HepG2 (cell line): ENCODE measurements at regions not wholly inside any gene's neighbourhood (a gene's known extent, or its start where the extent isn't known, plus 50 kb on each side); places are given as distances from the start of the nearest gene placed in this dataset.
A peak's percentile ranks its signal among the peaks of the same experiment; 100 is the strongest.

Source experiments
- ARNTL ChIP-seq: sonication (generic); formaldehyde crosslinking; IDR thresholded peaks from 2 replicates; pipeline ENCODE4 v1.4.0; 2020; ENCODE audit warnings: mild to moderate bottlenecking, missing genetic modification reagents
- CBFB ChIP-seq: sonication (generic); formaldehyde crosslinking; IDR thresholded peaks from 2 replicates; pipeline ENCODE4 v1.4.0; 2020; ENCODE audit warnings: missing genetic modification reagents
- CREB3 ChIP-seq: sonication (generic); formaldehyde crosslinking; IDR thresholded peaks from 2 replicates; pipeline ENCODE4 v1.5.0; 2020; ENCODE audit warnings: missing genetic modification reagents
- FOSL2 ChIP-seq: sonication (generic); formaldehyde crosslinking; IDR thresholded peaks from 2 replicates; pipeline ENCODE4 v1.4.0; 2020; ENCODE audit warnings: missing genetic modification reagents
- HNRNPLL ChIP-seq: fragments of 200-400 bp; formaldehyde crosslinking; IDR thresholded peaks from 2 replicates; pipeline ENCODE4 v1.6.1; 2017; ENCODE audit warnings: mild to moderate bottlenecking, low read depth, low read length; ENCODE audit not compliant: poor library complexity, severe bottlenecking
- HOXD1 ChIP-seq: sonication (generic); formaldehyde crosslinking; IDR thresholded peaks from 2 replicates; pipeline ENCODE4 v1.5.0; 2020; ENCODE audit warnings: missing genetic modification reagents
- IRF9 ChIP-seq: sonication (generic); formaldehyde crosslinking; IDR thresholded peaks from 2 replicates; pipeline ENCODE4 v1.8.0; 2022; ENCODE audit warnings: missing genetic modification reagents, mild to moderate bottlenecking, borderline replicate concordance
- NFIB ChIP-seq: sonication (generic); formaldehyde crosslinking; IDR thresholded peaks from 2 replicates; pipeline ENCODE4 v1.9.0; 2021; ENCODE audit warnings: missing genetic modification reagents, mild to moderate bottlenecking, borderline replicate concordance
- NONO ChIP-seq, 2 experiments: fragments of 450-650 bp in 1 of 2; sonication (generic) in 1 of 2; formaldehyde crosslinking in 1 of 2; IDR thresholded peaks in 1 of 2; conservative IDR thresholded peaks in 1 of 2; 2 replicates each; pipeline versions ENCODE4 v1.6.1 to v1.8.0; 2017 to 2022; ENCODE audit warnings: mild to moderate bottlenecking in 1 of 2, missing genetic modification reagents in 1 of 2, moderate library complexity in 1 of 2
- PRPF4 ChIP-seq: fragments of 200-400 bp; formaldehyde crosslinking; IDR thresholded peaks from 2 replicates; pipeline ENCODE4 v1.6.1; 2016; ENCODE audit warnings: low read length, low read depth; ENCODE audit not compliant: poor library complexity, severe bottlenecking
- RARG ChIP-seq: sonication (generic); formaldehyde crosslinking; IDR thresholded peaks from 2 replicates; pipeline ENCODE4 v1.4.0; 2020; ENCODE audit warnings: low read depth, mild to moderate bottlenecking, missing genetic modification reagents
- SAP130 ChIP-seq: IDR thresholded peaks from 2 replicates; pipeline ENCODE4 v1.6.1; 2016; ENCODE audit warnings: low read depth
- SUZ12 ChIP-seq: fragments of 150-350 bp; IDR thresholded peaks from 2 replicates; pipeline ENCODE4 v1.6.1; 2014; ENCODE audit warnings: low read depth, low read length
- TAF15 ChIP-seq: fragments of 200-400 bp; formaldehyde crosslinking; IDR thresholded peaks from one replicate; pipeline ENCODE4 v1.6.1; 2018; ENCODE audit warnings: mild to moderate bottlenecking, low read depth, low read length; ENCODE audit not compliant: poor library complexity, severe bottlenecking
- TCF7L2 ChIP-seq: IDR thresholded peaks from 2 replicates; pipeline ENCODE4 v1.6.1; 2011; ENCODE audit warnings: mild to moderate bottlenecking, low read depth, low read length, moderate library complexity
- TEAD3 ChIP-seq: optimal IDR thresholded peaks from 2 replicates; pipeline ENCODE3; 2016; ENCODE audit warnings: borderline replicate concordance
- THAP11 ChIP-seq: IDR thresholded peaks from 2 replicates; pipeline ENCODE4 v1.6.1; 2016; ENCODE audit warnings: missing biosample characterization, missing genetic modification reagents
- U2AF2 ChIP-seq: fragments of 200-400 bp; formaldehyde crosslinking; IDR thresholded peaks from 2 replicates; pipeline ENCODE4 v1.6.1; 2017; ENCODE audit warnings: low read depth, mild to moderate bottlenecking, low read length
- YEATS4 ChIP-seq: sonication (generic); formaldehyde crosslinking; IDR thresholded peaks from 2 replicates; pipeline ENCODE4 v1.4.0; 2020; ENCODE audit warnings: missing genetic modification reagents, borderline replicate concordance
- ZBTB7A ChIP-seq: sonication (generic); formaldehyde crosslinking; IDR thresholded peaks from 2 replicates; pipeline ENCODE4 v1.8.0; 2022; ENCODE audit warnings: mild to moderate bottlenecking, missing genetic modification reagents
- ZNF205 ChIP-seq: IDR thresholded peaks from 2 replicates; pipeline ENCODE4 v1.6.1; 2018; ENCODE audit warnings: missing biosample characterization, missing genetic modification reagents
- ZNF432 ChIP-seq: sonication (generic); formaldehyde crosslinking; IDR thresholded peaks from 2 replicates; pipeline ENCODE4 v1.5.0; 2020; ENCODE audit warnings: missing genetic modification reagents, mild to moderate bottlenecking, borderline replicate concordance
- ZNF441 ChIP-seq: sonication (generic); formaldehyde crosslinking; IDR thresholded peaks from 2 replicates; pipeline ENCODE4 v1.7.0; 2021; ENCODE audit warnings: missing genetic modification reagents, borderline replicate concordance
- ZNF691 ChIP-seq: sonication (generic); formaldehyde crosslinking; IDR thresholded peaks from 2 replicates; pipeline ENCODE4 v1.4.0; 2020; ENCODE audit warnings: missing genetic modification reagents, low read depth, mild to moderate bottlenecking, borderline replicate concordance
- ZNF766 ChIP-seq: sonication (generic); formaldehyde crosslinking; IDR thresholded peaks from 2 replicates; pipeline ENCODE4 v1.5.0; 2020; ENCODE audit warnings: missing genetic modification reagents, borderline replicate concordance
- ZSCAN21 ChIP-seq: sonication (generic); formaldehyde crosslinking; IDR thresholded peaks from 2 replicates; pipeline ENCODE4 v1.8.0; 2022; ENCODE audit warnings: mild to moderate bottlenecking, missing genetic modification reagents, moderate library complexity, borderline replicate concordance
- TF ChIP-seq, protein P1 (sequence below): sonication (generic); formaldehyde crosslinking; IDR thresholded peaks from 2 replicates; pipeline ENCODE4 v1.5.0; 2020; ENCODE audit warnings: missing genetic modification reagents, mild to moderate bottlenecking, borderline replicate concordance
- TF ChIP-seq, protein P2 (sequence below): sonication (generic); formaldehyde crosslinking; IDR thresholded peaks from 2 replicates; pipeline ENCODE4 v1.4.0; 2020; ENCODE audit warnings: missing genetic modification reagents

DNA sequence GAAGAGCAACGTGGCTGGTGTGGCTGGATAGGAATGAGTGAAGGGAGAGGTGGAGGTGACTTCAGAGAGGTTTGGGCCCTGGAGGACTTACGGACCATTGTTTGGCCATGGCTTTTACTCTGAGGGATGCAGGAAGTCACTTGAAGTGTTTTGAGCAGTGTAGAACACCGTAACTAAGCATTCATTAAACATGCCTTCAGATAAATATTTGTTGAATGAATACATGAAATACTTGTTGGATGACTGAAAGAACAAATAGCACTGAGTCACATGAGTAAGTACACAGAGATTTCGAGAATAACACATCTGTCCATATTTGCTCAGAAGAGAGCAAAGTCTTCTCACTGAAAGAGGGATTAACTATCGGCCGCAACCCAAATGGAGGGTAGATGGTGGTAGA is 182.7 kb upstream of the SNX19 start (continued):
- TF ChIP-seq TEAD3 (CRISPR knock-in tag): peak; percentile 28
- TF ChIP-seq, protein P1, sequence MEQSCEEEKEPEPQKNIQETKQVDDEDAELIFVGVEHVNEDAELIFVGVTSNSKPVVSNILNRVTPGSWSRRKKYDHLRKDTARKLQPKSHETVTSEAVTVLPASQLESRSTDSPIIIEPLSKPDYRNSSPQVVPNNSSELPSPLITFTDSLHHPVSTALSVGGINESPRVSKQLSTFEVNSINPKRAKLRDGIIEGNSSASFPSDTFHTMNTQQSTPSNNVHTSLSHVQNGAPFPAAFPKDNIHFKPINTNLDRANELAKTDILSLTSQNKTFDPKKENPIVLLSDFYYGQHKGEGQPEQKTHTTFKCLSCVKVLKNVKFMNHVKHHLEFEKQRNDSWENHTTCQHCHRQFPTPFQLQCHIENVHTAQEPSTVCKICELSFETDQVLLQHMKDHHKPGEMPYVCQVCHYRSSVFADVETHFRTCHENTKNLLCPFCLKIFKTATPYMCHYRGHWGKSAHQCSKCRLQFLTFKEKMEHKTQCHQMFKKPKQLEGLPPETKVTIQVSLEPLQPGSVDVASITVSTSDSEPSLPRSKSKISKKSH (CRISPR knock-in tag): no peak
- TF ChIP-seq TAF15: no peak
- peak; percentile 90 for TF ChIP-seq FOSL2 (CRISPR knock-in tag)
- TF ChIP-seq NFIB: no peak
- TF ChIP-seq SUZ12: no peak
- TF ChIP-seq IRF9 (CRISPR knock-in tag): no peak
- TF ChIP-seq ZNF441 (CRISPR knock-in tag): no peak
- TF ChIP-seq SAP130: no peak
- TF ChIP-seq CBFB: no peak
- no peak for TF ChIP-seq ZNF205
- no peak for TF ChIP-seq PRPF4
- no peak for TF ChIP-seq HNRNPLL
- no peak for TF ChIP-seq TCF7L2
- no peak for TF ChIP-seq THAP11 (CRISPR knock-in tag)
- TF ChIP-seq ZNF766: no peak
- no peak for TF ChIP-seq ZNF432 (CRISPR knock-in tag)
- TF ChIP-seq, protein P2, sequence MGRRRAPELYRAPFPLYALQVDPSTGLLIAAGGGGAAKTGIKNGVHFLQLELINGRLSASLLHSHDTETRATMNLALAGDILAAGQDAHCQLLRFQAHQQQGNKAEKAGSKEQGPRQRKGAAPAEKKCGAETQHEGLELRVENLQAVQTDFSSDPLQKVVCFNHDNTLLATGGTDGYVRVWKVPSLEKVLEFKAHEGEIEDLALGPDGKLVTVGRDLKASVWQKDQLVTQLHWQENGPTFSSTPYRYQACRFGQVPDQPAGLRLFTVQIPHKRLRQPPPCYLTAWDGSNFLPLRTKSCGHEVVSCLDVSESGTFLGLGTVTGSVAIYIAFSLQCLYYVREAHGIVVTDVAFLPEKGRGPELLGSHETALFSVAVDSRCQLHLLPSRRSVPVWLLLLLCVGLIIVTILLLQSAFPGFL (CRISPR knock-in tag): no peak
- TF ChIP-seq ARNTL (CRISPR knock-in tag): no peak
- no peak for TF ChIP-seq HOXD1 (CRISPR knock-in tag)
- no peak for TF ChIP-seq ZSCAN21 (CRISPR knock-in tag)
- TF ChIP-seq NONO (IDR thresholded peaks at IDR 0.05): no peak
- TF ChIP-seq NONO (CRISPR knock-in tag; conservative IDR thresholded peaks at IDR 0.05): no peak
- no peak for TF ChIP-seq U2AF2
- no peak for TF ChIP-seq ZNF691 (CRISPR knock-in tag)
- no peak for TF ChIP-seq CREB3 (CRISPR knock-in tag)
- no peak for TF ChIP-seq ZBTB7A (CRISPR knock-in tag)
- TF ChIP-seq YEATS4: no peak
- no peak for TF ChIP-seq RARG (CRISPR knock-in tag)
